Activated B cell treated with CpG ODN at 0.5 μM for 24 hours (primary cell): ENCODE measurements at regions not wholly inside any gene's neighbourhood (a gene's known extent, or its start where the extent isn't known, plus 50 kb on each side); places are given as distances from the start of the nearest gene placed in this dataset.

Experiments
- ATAC-seq: fragments of 200-7000 bp; cut with Tn5 transposase; one replicate; pipeline ENCODE4 v1.10.0; 2021; ENCODE audit warnings: low read depth, mild to moderate bottlenecking, moderate library complexity
- CTCF ChIA-PET: fragments of 350-600 bp; sonication (Branson Sonifier 250); formaldehyde crosslinking; loops from one replicate; lab custom pipeline; 2021; ENCODE audit warnings: antibody characterized with exemption; lab: Charles Lee
- POLR2A ChIA-PET: fragments of 350-600 bp; sonication (Branson Sonifier 250); formaldehyde crosslinking; loops from one replicate; lab custom pipeline; 2021; ENCODE audit warnings: antibody characterized with exemption; lab: Charles Lee
- DNase-seq: peaks from one replicate; pipeline ENCODE4 v3.0.0; 2022
- H3K27ac Mint-ChIP-seq: one replicate; pipeline ENCODE4 v1.8.0; 2020; ENCODE audit warnings: mixed read lengths
- H3K27me3 Mint-ChIP-seq: one replicate; pipeline ENCODE4 v1.8.0; 2021; ENCODE audit warnings: mixed read lengths
- H3K36me3 Mint-ChIP-seq: one replicate; pipeline ENCODE4 v1.8.0; 2021; ENCODE audit warnings: low read depth, mixed read lengths
- H3K4me1 Mint-ChIP-seq: one replicate; pipeline ENCODE4 v1.8.0; 2021; ENCODE audit warnings: mixed read lengths
- H3K4me3 Mint-ChIP-seq: one replicate; pipeline ENCODE4 v1.8.0; 2020; ENCODE audit warnings: mild to moderate bottlenecking, mixed read lengths
- H3K9me3 Mint-ChIP-seq: one replicate; pipeline ENCODE4 v1.8.0; 2020; ENCODE audit warnings: mixed read lengths
- CTCF ChIP-seq: fragments of 200-600 bp; IDR thresholded peaks from one replicate; pipeline ENCODE4 v1.8.0; 2022; ENCODE audit warnings: antibody characterized with exemption, mild to moderate bottlenecking
- intact Hi-C: fragments of 100-400 bp; cut with micrococcal nuclease; formaldehyde crosslinking; loops from one replicate; pipeline ENCODE4 v1.15.1; 2024

- intact Hi-C loops: no loop called here
These were observed 106.0 kb upstream of the KIF2A start for GRCh38 chr5:62199792-62200716.

GRCh38 chr5:62206150-62206829 is 99.7 kb upstream of the KIF2A start:
- H3K4me1 Mint-ChIP-seq: no peaks in the 10 kb centered on the region
- H3K27ac Mint-ChIP-seq: no peak overlapping the region
- H3K36me3 Mint-ChIP-seq: no peaks in the 10 kb centered on the region
- no peaks in the 10 kb centered on the region for H3K9me3 Mint-ChIP-seq
- CTCF ChIA-PET: no interaction called here
- DNase-seq: no peak
- peaks cover 16% of the 10 kb centered on the region for H3K27me3 Mint-ChIP-seq
- no peak overlapping the region for H3K4me3 Mint-ChIP-seq
- intact Hi-C loops: no loop called here
- no peak for TF ChIP-seq CTCF
- POLR2A ChIA-PET: no interaction called here
- ATAC-seq: no peak

More at GRCh38 chr5:62199792-62200716, 106.0 kb upstream of the KIF2A start:
- DNase-seq (no peak), ATAC-seq (no peak)
- Mint-ChIP-seq H3K27ac (no peak overlapping the region), H3K4me1 (no peaks in the 10 kb centered on the region), H3K9me3 (no peaks in the 10 kb centered on the region), H3K36me3 (no peaks in the 10 kb centered on the region), H3K4me3 (no peak overlapping the region), H3K27me3 (peaks cover 9% of the 10 kb centered on the region)
- ChIA-PET POLR2A (no interaction called here), CTCF (no interaction called here)
- TF ChIP-seq CTCF: no peak

- no peak for TF ChIP-seq CTCF
- Mint-ChIP-seq H3K36me3 (no peaks in the 10 kb centered on the region), H3K27ac (no peak overlapping the region), H3K27me3 (peaks cover 16% of the 10 kb centered on the region), H3K4me1 (no peaks in the 10 kb centered on the region), H3K4me3 (no peak overlapping the region), H3K9me3 (no peaks in the 10 kb centered on the region)
- ATAC-seq: no peak
- CTCF ChIA-PET: no interaction called here
- POLR2A ChIA-PET: no interaction called here
- intact Hi-C loops: no loop called here
- no peak for DNase-seq
These were observed 97.7 kb upstream of the KIF2A start for GRCh38 chr5:62208218-62208852.

GRCh38 chr5:62211405-62211804 is 94.6 kb upstream of the KIF2A start:
- Mint-ChIP-seq H3K4me1 (no peaks in the 10 kb centered on the region), H3K9me3 (no peaks in the 10 kb centered on the region), H3K36me3 (no peaks in the 10 kb centered on the region), H3K27me3 (peaks cover 13% of the 10 kb centered on the region), H3K4me3 (no peak overlapping the region), H3K27ac (no peak overlapping the region)
- ChIA-PET POLR2A (no interaction called here), CTCF (no interaction called here)
- intact Hi-C loops: no loop called here
- ATAC-seq (no peak), DNase-seq (no peak)
- no peak for TF ChIP-seq CTCF

- no peak overlapping the region for H3K27ac Mint-ChIP-seq
- ATAC-seq (no peak), DNase-seq (no peak)
- TF ChIP-seq CTCF: no peak
- H3K4me1 Mint-ChIP-seq: no peaks in the 10 kb centered on the region
- no peaks in the 10 kb centered on the region for H3K9me3 Mint-ChIP-seq
- POLR2A ChIA-PET: no interaction called here
- CTCF ChIA-PET: no interaction called here
- H3K36me3 Mint-ChIP-seq: no peaks in the 10 kb centered on the region
- H3K4me3 Mint-ChIP-seq: no peak overlapping the region
- intact Hi-C loops: no loop called here
- H3K27me3 Mint-ChIP-seq: peaks cover 12% of the 10 kb centered on the region
These were observed 93.4 kb upstream of the KIF2A start for GRCh38 chr5:62212648-62213047.
